Duodenal mucosa (tissue), 2 donors: ENCODE measurements at regions not wholly inside any gene's neighbourhood (a gene's known extent, or its start where the extent isn't known, plus 50 kb on each side); places are given as distances from the start of the nearest gene placed in this dataset.

Source experiments
- H3K27ac ChIP-seq: one replicate; pipeline ENCODE4 v1.7.0; 2013; ENCODE audit warnings: low read depth, low read length
- H3K27me3 ChIP-seq, 2 donors: one replicate each; pipeline ENCODE4 v1.7.0; 2013; ENCODE audit warnings: low read length in 2 of 2, control low read depth in 1 of 2; ENCODE audit not compliant: insufficient read depth in 2 of 2, control insufficient read depth in 1 of 2
- H3K36me3 ChIP-seq, 2 donors: one replicate each; pipeline ENCODE4 v1.7.0; 2013; ENCODE audit warnings: low read length in 2 of 2, control low read depth in 1 of 2; ENCODE audit not compliant: insufficient read depth in 2 of 2, control insufficient read depth in 1 of 2
- H3K4me1 ChIP-seq, 2 donors: one replicate each; pipeline ENCODE4 v1.7.0; 2013; ENCODE audit warnings: low read length in 2 of 2, control low read depth in 1 of 2; ENCODE audit not compliant: insufficient read depth in 2 of 2, control insufficient read depth in 1 of 2
- H3K4me3 ChIP-seq, 2 donors: one replicate each; pipeline ENCODE4 v1.7.0; 2013; ENCODE audit warnings: low read length in 2 of 2, low read depth in 1 of 2
- H3K9ac ChIP-seq, 2 donors: one replicate each; pipeline ENCODE4 v1.7.0; 2013; ENCODE audit warnings: low read length in 2 of 2, low read depth in 1 of 2
- H3K9me3 ChIP-seq, 2 donors: one replicate each; pipeline ENCODE4 v1.7.0; 2013; ENCODE audit warnings: low read length in 2 of 2, control low read depth in 1 of 2; ENCODE audit not compliant: control insufficient read depth in 1 of 2

GRCh38 chr2:107088156-107088555 lies 202.2 kb upstream of the ST6GAL2 start:
- no peak overlapping the region for H3K27ac ChIP-seq
- H3K9me3 ChIP-seq: no peaks in the 10 kb centered on the region
- no peaks in the 10 kb centered on the region for H3K4me1 ChIP-seq
- no peak overlapping the region for H3K9ac ChIP-seq
- H3K27me3 ChIP-seq: no peaks in the 10 kb centered on the region
- H3K4me3 ChIP-seq: no peak overlapping the region
- no peaks in the 10 kb centered on the region for H3K36me3 ChIP-seq

- Histone ChIP-seq H3K36me3 (no peaks in the 10 kb centered on the region), H3K9ac (no peak overlapping the region), H3K9me3 (no peaks in the 10 kb centered on the region), H3K27ac (no peak overlapping the region), H3K4me3 (no peak overlapping the region), H3K4me1 (no peaks in the 10 kb centered on the region), H3K27me3 (no peaks in the 10 kb centered on the region)
These were observed 205.3 kb upstream of the ST6GAL2 start for GRCh38 chr2:107091163-107091864.

- H3K4me1 ChIP-seq: no peaks in the 10 kb centered on the region
- no peaks in the 10 kb centered on the region for H3K27me3 ChIP-seq
- H3K36me3 ChIP-seq: no peaks in the 10 kb centered on the region
- H3K27ac ChIP-seq: no peak overlapping the region
- no peak overlapping the region for H3K9ac ChIP-seq
- no peak overlapping the region for H3K4me3 ChIP-seq
- no peaks in the 10 kb centered on the region for H3K9me3 ChIP-seq
These were observed 207.5 kb upstream of the ST6GAL2 start for GRCh38 chr2:107093426-107093957.

GRCh38 chr2:107094450-107094986 lies 208.6 kb upstream of the ST6GAL2 start:
- no peak overlapping the region for H3K27ac ChIP-seq
- H3K9me3 ChIP-seq: no peaks in the 10 kb centered on the region
- H3K4me3 ChIP-seq: no peak overlapping the region
- no peaks in the 10 kb centered on the region for H3K4me1 ChIP-seq
- H3K27me3 ChIP-seq: no peaks in the 10 kb centered on the region
- no peaks in the 10 kb centered on the region for H3K36me3 ChIP-seq
- no peak overlapping the region for H3K9ac ChIP-seq

GRCh38 chr2:107102176-107102575 lies 216.2 kb upstream of the ST6GAL2 start:
- H3K4me3 ChIP-seq: no peak overlapping the region
- no peaks in the 10 kb centered on the region for H3K27me3 ChIP-seq
- H3K36me3 ChIP-seq: no peaks in the 10 kb centered on the region
- no peak overlapping the region for H3K27ac ChIP-seq
- H3K9ac ChIP-seq: no peak overlapping the region
- H3K9me3 ChIP-seq: peaks cover 0 to 4% of the 10 kb centered on the region in 2 donors
- no peaks in the 10 kb centered on the region for H3K4me1 ChIP-seq

- no peak overlapping the region for H3K4me3 ChIP-seq
- no peak overlapping the region for H3K9ac ChIP-seq
- no peak overlapping the region for H3K27ac ChIP-seq
- no peaks in the 10 kb centered on the region for H3K4me1 ChIP-seq
- peaks cover 0 to 9% of the 10 kb centered on the region in 2 donors for H3K9me3 ChIP-seq
- no peaks in the 10 kb centered on the region for H3K27me3 ChIP-seq
- no peaks in the 10 kb centered on the region for H3K36me3 ChIP-seq
These were observed 221.4 kb upstream of the ST6GAL2 start for GRCh38 chr2:107107351-107107750.

- no peaks in the 10 kb centered on the region for H3K27me3 ChIP-seq
- no peak overlapping the region for H3K27ac ChIP-seq
- H3K4me3 ChIP-seq: no peak overlapping the region
- no peaks in the 10 kb centered on the region for H3K4me1 ChIP-seq
- H3K9ac ChIP-seq: no peak overlapping the region
- H3K36me3 ChIP-seq: no peaks in the 10 kb centered on the region
- H3K9me3 ChIP-seq: peaks cover 0 to 9% of the 10 kb centered on the region in 2 donors
These were observed 222.6 kb upstream of the ST6GAL2 start for GRCh38 chr2:107108556-107108955.

- no peak overlapping the region for H3K27ac ChIP-seq
- no peak overlapping the region for H3K4me3 ChIP-seq
- no peaks in the 10 kb centered on the region for H3K27me3 ChIP-seq
- no peaks in the 10 kb centered on the region for H3K4me1 ChIP-seq
- no peak overlapping the region for H3K9ac ChIP-seq
- no peaks in the 10 kb centered on the region for H3K36me3 ChIP-seq
- H3K9me3 ChIP-seq: peaks cover 0 to 5% of the 10 kb centered on the region in 2 donors
These were observed 225.7 kb upstream of the ST6GAL2 start for GRCh38 chr2:107111623-107112022.

GRCh38 chr2:107112561-107112960 lies 226.6 kb upstream of the ST6GAL2 start:
- Histone ChIP-seq H3K27me3 (no peaks in the 10 kb centered on the region), H3K4me3 (no peak overlapping the region), H3K27ac (no peak overlapping the region), H3K36me3 (no peaks in the 10 kb centered on the region), H3K4me1 (no peaks in the 10 kb centered on the region), H3K9me3 (peaks cover 0 to 5% of the 10 kb centered on the region in 2 donors), H3K9ac (no peak overlapping the region)

- Histone ChIP-seq H3K36me3 (no peaks in the 10 kb centered on the region), H3K9me3 (peaks cover 0 to 1% of the 10 kb centered on the region in 2 donors), H3K27me3 (no peaks in the 10 kb centered on the region), H3K4me3 (no peak overlapping the region), H3K9ac (no peak overlapping the region), H3K4me1 (no peaks in the 10 kb centered on the region), H3K27ac (no peak overlapping the region)
These were observed 242.4 kb upstream of the ST6GAL2 start for GRCh38 chr2:107128381-107128780.
